ENCODE measurements at regions not wholly inside any gene's neighbourhood (a gene's known extent, or its start where the extent isn't known, plus 50 kb on each side); places are given as distances from the start of the nearest gene placed in this dataset.

DNA sequence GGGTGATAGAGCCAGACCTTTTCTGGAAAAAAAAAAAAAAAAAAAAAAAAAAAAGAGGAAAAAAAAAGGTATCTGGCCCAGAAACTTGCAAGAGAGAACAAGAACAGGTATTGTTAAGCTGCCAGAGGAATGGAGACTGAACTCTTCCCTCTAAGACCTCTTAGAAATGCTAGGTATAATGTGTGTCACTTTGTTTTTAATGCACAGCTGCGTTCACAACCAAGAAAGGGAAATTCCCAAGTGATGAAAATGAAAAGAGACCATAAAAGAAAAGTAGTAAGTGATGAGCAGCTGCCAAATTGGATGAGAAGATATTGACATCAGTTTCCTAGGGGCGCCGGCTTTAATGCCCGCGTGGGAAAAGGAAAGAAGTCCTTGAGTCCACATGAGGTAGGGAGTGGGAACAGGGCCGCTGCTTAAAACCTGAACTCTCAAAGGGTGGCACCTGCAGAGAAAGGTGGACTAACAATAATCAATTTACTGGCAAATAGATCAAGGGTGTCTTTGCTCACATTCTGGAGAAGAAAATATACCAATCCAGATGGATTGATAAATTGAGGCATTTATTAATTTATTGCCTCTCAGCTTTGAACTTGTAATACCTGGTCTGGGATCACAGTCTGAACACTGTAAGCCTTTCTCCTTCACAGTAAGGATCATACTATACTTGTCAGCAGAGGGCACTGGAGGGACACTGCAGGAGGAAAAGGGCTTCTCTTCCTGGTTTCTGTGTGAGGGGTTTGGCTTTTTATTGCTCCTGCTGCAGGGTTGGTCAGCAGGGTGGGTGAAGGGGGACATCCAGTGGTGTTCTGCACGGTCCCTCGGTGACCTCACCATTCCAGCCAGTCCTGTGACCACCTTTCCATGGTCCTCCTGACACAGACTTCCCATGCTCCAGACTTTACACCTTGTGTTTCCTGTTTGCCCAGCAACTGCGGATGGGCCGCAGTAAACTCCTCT, 131.6 kb downstream of the AQP9 start:
- DNase-seq (ENCODE audit: low read depth) = peak; percentile 48

DNA sequence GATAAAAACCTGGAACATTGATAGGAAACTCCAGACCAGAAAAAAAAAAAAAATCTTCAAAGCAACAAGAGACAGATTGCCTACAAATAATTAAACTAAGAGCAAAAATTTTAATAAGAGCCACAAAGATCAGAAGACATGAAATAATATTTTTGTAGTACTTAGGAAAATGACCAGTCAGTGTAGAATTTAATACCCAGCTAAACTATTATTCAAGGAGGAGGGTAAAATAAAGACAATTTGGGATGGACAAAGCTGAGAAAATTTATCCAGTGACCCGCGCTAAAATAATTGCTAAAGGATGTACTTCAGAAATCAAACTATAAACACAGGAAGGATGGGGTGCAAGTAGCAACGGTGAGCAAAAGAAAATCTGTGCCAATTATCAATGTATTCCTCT, 133.2 kb downstream of the AQP9 start:
- DNase-seq (ENCODE audit: low read depth) = no peak

DNA sequence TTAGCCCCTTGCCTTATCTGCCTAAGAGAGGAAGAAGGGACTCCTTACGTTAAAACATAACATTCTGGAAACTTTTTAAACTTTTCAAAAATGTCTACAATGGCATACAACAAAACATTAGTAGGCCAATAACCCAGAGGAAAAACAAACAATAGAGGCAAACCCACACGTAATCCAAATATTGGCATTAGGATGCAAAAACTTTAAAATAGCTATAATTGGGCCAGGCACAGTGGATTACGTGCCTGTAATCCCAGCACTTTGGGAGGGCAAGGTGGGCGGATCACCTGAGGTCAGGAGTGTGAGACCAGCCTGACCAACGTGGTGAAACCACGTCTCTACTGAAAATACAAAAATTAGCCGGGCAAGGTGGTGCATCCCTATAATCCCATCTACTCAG, 134.9 kb downstream of the AQP9 start:
- no peak for DNase-seq (ENCODE audit: low read depth)

DNA sequence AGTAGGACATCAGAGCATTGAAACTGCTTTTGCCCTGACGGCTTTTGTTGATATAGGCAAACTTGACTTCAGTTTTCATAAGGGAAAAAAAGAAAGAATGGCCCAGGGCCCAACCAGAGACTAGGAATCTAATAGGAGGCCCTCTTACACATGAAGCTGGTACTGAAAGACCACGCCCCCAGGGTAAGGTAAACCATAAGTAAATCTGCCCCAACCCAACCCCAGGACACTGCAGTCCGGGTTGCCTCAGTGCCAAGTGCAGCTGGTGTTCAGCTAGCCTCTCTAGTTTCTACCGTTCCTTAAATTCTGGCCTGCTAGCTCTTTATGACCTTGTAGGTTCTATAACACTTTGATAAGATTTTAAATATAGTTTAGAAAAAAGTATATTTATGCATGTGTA, 136.7 kb downstream of the AQP9 start:
- DNase-seq (ENCODE audit: low read depth) = no peak

DNA sequence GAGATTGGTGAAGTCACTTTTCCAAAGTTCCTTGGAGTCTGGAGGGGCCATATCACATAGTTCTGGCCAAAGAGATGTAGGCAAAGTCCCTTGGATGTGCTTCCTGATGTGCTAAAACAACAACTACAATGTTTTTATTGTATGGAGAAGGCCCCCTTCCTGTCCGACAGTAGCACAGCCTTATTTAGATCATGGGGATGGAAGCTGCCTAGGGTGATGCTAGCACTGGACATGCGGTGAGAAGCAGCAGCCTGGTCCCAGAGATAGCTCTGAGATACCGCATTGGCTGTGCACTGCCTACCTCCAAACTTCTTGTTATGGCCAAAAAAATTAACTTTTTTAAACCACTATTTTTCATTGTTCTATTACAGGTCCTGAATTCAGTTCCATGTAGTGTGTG, 137.6 kb downstream of the AQP9 start:
- DNase-seq (ENCODE audit: low read depth) = no peak

DNA sequence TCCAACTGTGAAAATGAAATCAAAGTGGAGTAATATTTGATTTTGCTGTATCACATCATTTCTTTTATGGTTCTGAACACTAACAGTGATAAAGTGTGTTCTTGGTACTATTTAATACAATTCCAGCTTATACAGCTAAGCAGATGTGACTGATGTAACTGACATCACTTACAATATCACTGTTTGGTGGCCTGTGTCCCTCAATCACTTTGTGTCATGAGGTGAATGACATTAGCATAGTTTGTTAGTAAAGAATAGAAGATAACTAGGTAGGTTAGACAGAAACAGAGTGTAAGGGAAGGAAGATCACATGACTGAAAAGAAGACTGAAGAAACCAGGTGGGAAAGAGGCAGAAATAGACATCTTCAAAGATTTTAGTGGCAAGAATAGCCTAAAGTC, 138.7 kb downstream of the AQP9 start:
- DNase-seq (ENCODE audit: low read depth) = no peak

DNA sequence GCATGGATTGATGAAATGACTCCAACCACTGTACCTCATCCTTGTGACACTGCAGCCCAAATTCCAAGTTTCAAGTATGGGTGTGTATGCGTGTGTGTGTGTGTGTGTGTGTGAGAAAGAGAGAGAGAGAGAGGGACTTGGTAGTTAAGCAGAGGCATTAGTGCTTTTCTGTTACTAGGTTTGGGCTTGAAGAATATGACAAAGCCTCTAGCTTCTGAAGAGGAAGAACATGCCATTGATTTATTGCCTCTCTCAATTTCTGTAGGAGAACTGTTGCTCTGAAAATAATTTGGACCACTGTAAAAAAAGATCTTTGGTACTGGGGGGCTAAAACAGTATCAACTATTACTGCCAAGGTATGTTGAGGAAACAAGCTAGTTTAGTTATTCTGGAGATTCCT, 139.2 kb downstream of the AQP9 start:
- DNase-seq (ENCODE audit: low read depth) = no peak

DNA sequence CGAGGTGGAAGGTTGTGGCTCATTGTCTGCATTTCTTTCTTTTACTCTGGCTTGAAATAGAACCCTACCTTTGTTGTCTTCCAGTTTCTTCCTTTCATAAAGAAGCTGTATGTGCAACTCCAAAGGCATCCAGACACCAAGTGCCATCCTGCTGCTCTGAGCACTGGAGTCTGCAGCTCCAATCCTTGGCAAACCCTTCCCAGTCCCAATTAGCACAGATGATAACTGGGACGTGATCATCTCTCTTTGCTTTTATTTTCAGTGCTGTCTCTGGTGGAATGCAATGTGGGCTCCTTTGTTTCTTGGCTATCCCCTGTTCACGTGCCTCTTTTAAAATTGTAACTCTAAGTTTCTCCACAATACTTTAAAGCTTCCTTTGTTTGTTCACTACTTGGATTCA, 140.9 kb downstream of the AQP9 start:
- no peak for DNase-seq (ENCODE audit: low read depth)

DNA sequence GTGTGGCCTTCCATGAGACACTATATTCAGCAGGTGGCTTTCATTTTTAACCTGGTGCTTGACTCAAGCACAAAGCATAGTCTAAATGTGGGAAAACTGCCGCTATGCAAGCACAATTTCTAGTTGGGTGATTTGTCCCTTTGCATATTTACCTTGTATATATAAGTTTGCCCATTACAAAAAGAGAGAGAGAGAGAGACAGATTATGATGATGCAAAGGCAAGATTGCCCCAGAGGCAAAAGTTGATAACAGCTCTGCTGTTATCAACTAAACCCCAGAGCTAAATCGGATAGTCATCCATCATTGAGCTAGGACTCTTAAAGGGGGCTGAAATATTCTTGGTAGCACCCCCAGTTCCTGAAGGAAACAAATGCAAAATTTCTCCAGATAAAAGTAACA, 141.5 kb downstream of the AQP9 start:
- DNase-seq (ENCODE audit: low read depth) = no peak

DNA sequence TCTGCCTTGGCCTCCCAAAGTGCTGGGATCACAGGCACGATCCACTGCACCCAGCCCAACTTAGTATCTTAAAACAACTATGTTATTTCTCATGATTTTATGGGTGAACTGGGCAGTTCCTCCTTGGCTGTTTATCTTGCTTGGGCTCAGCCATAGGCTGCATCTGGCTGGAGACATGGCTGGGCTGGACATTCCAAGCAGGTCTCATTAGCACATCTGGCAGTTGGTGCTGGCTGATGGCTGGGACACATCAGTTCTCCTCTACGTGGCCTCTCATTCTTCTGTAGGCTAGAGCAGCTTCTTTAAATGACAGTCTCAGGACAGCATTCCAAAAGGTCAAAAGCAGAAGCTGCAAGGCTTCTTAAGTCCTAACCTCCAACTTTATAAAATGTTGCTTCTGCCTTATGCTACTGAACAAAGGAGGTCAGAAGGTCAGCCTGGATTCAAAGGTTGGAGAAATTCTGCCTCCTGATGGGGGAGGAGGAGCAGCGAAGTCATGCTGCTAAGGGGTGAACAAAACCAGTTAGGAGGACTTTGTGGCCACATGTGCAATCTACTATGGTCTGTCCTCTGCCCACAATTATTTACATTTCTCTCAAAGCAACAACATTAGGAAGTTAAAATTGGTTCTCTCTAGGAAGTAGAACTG, 144.0 kb downstream of the AQP9 start:
- no peak for DNase-seq (ENCODE audit: low read depth)

DNA sequence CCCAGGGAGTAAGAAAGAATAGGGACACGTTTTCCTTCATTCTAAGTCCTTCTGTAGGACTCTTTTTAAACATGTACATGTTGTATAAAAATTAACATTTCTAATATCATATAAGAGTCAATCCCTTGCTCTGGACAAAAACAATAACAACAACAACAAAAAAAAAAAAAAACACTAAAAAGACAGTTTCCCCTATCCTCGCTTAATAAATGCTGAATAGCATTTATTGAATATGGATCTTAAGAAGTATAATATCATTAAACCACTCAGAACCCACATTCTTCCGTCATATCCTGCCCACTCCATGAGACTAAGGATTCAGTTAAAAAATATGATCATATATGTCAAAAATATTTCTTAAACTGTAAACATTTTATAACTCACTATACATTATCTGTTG, 145.1 kb downstream of the AQP9 start:
- DNase-seq (ENCODE audit: low read depth) = no peak

DNA sequence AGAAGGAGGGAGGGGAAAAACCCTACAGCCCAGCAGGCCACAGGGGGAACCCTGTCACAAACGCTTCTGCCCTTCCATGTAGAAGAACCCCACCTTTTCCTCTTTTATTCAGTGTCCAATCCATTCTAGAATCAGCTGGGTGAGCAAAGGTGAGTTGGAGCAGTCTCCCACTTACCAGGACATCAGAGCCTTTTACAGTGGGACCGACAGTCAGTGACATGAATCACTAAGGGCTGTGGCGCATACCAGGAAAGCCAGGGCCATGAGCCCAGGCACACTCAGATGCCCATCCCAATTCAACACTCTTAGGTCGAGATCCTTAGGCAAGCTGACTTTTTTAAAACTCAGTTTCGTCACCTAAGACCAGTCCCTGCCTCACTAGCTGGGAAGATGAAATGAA, 146.1 kb downstream of the AQP9 start:
- DNase-seq (ENCODE audit: low read depth) = no peak

DNA sequence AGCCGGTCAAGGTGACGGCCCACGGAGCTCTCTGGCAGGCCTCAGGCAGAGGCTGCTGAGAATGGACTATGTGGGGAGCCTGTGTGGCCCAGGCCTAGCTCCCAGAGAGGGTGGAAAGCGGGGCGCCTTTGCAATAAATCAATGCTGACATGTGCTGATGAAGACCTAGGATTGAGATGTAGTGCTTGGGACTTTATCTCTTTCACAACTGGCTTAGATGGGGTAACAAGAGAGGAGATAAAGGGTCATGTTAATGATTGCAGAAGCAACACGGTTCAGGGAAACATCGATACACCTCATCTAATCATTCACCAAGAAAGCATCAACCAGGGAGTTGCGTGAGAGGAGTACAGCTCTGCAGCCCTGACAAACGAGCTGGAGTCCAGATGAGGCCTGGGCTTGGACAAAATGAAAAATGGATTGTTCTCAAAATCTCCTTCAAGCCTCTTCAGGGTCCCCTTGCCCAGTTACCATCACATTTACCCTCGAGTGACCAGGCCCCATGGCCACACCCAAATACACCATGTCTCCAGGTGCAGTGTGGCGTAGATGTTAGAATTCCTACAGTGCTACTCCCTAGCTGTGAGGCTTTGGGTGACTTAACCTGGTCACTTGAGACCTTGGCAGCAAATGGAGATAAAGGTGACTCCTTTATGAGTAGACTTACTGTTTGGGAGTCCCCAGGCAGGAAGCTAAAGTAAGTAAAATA, 146.4 kb upstream of the LIPC start:
- DNase-seq (ENCODE audit: low read depth) = no peak

DNA sequence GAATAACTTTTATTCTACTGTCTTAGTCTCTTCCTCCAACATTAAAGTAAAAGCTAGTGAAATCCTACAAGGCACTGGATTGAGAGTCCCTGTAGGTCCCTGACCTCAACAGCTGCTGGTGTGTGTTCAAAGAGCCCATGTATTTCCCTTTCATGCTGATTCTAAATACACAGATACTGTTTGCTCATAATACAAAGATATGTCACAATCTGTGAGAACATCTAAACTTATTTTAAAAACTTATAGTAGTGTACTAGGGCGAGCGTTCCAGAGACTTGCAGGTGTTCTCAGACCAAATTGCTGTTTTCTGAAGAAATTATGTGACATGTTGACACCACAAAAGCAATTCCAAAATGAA, 145.9 kb upstream of the LIPC start:
- no peak for DNase-seq (ENCODE audit: low read depth)

DNA sequence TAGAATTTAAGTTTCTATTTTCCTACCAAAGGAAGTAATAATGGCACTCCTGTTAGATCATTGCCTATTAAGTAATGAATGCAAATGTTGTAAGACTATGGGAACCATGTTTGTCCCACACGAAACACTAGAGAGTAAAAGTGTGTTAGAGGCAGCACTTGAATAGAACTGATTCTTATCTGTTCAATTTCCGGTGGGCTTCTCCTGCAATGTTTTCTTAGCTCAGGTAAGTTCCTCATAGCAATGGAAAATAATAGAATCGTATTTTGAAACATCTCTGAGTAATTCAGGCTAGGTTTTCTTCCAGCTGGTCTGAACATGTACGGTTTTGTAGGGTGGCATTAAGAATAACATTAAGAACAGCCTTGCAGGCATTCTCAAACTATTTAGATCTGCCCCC, 145.3 kb upstream of the LIPC start:
- DNase-seq (ENCODE audit: low read depth) = no peak

DNA sequence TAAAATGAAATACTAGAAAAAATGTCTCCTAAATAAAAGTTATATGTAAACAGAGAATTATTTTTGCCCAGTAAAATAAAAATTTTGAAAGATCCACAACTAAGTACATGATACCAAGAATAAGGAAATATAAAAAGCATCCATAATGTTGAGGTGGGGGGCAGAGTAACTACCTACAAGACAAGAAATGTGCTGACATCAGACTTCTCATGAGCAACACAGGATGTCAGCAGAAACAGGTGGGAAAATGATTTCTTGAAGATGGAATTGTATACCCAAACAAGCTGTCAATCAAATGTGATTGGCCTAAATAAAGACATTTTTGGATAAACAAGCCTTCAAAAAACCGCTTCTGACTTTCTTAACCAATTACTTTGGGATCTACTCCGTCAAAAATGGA, 143.9 kb upstream of the LIPC start:
- DNase-seq (ENCODE audit: low read depth) = no peak

DNA sequence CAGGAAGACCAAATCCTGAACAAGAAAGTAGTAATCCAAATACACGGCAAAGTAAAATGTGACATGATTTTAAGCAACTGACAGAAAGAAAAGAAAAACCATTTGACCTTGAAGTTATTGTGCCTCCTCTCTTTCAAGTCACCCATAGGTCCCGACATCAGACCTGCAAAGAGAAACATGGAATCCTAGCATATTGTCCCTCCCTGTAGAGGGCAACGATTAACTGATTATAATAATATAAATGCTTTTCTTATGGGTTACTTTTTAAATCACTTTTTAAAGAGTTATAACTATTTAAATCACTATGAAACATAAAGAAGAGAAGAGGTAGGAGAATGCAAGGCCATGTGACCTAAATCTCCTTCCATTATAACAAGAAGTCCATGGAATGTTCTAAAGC, 143.2 kb upstream of the LIPC start:
- no peak for DNase-seq (ENCODE audit: low read depth)

DNA sequence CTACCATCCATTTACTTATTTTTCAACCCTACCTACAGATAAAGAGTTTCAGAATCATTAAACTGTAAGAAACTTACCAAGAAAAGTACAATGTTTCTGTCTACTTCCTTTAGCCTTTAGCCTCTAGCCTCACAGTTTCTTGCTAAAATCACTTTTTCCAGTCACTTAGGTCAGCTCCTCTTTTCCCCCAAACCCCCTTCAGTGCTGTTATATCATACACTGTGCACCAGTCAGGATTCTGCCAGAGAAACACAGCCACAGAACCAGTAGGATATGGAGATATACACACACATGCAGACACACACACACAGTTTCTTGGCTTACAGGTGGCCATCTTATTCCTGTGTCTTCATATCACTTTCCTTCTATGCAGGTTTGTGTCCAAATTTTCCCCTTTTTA, 139.9 kb upstream of the LIPC start:
- DNase-seq (ENCODE audit: low read depth) = no peak

DNA sequence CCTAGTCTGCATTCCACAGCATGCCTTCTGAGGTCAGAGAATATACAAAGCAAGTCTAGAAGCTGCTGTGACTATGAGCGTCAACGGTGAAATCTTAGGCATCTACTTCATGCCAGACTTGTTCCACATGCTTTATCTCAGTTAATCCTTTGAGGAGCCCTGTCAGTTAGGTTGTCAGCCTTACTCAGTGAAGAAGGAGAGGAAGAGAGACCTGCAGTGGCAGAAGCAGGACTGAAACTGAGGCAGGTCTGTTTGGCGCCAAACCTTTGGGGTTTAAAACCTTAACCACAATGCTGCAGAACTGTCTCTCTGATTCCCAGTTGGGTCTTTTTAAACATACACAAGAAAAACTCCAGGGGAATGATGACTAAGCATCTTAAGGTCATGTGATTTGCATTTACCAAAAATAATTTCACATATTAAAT, 139.0 kb upstream of the LIPC start:
- DNase-seq (ENCODE audit: low read depth) = no peak

DNA sequence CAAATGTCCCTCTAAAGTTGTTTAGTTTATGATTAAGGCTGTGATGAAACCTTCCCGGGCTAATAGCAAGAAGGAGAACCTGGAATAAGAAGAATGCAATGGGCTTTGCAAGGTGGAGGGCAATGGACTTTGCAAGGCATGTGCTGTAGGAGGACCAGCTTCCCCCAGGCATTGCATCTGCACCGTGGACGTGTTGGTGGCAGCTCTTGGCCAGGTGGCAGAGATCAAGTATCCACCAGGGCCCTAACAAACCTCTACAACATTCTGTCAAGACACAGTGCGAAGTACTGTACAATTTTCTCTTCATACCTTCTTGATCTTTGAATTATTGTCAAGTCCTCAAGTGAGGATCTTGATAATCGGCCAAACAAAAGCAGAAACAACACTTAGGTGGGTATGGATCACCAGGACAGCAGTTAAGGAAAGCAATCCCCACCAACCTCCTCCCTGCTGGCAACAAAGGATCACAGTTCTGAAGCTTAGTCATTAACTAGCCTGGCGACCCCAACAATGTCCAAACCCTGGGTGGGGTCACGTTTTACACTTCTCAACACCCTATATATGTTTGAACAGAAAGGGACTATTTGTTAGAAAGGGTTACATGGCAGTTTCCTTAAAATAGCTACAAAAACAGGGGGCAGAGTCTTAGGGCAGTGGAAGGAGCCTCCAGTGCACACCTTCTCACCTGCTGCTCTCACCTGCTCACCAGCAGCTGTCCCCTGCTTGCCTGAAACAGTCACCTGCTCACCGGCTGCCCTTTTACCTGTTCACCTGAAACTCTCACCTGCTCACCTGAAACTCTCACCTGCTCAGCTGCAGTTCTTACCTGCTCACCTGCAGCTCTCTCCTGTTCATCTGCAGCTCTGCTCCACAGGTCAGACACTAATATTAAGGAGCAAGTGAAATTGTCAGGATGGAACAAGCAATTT, 137.9 kb upstream of the LIPC start:
- DNase-seq (ENCODE audit: low read depth) = no peak

DNA sequence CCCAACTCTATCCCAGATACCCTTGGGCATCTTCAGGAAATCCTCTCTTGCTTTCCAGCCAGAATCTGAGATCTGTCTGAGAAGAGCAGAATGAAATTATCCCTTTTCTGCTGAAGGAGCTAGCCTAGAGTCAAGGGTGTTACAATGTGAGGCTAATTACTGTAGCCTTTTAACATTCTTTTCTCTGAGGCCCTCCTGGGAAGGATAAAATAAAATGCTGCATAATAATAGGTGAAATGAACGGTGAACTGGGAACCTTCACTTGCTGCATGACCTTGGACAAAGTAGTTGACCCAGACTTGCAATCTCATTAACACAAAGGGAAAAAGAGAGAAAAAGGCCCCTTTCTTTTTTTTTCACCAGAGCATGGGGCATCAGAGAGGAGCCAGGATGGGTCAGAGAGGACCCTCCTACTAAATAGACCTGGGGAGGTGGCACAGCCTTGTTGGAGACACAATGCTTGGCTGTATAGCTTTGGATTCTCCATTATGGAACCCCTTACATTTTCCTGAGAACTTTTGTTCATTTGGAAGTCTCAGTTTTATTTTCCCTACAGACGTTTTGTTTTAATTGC, 137.0 kb upstream of the LIPC start:
- DNase-seq (ENCODE audit: low read depth) = no peak
